NCI-H2196 treated with DMSO at 0.1 percent for 48 hours (cell line): ENCODE measurements at regions not wholly inside any gene's neighbourhood (a gene's known extent, or its start where the extent isn't known, plus 50 kb on each side); places are given as distances from the start of the nearest gene placed in this dataset.
"Not testable (repeated sequence)": the region's sequence is repeated elsewhere in the genome, so short reads cannot be mapped to it uniquely, and the experiment has no call there.

Experiments
- DNase-seq: peaks from one replicate; lab custom pipeline; 2025; ENCODE audit not compliant: unreplicated experiment; lab: John Stamatoyannopoulos, UW

- no peak for DNase-seq
These were observed 104.5 kb upstream of the ZEB2 start for GRCh38 chr2:144624451-144624850.

GRCh38 chr2:144622373-144622772 is 102.5 kb upstream of the ZEB2 start:
- DNase-seq, result not testable (repeated sequence)

GRCh38 chr2:144621266-144621665 is 101.3 kb upstream of the ZEB2 start:
- no peak for DNase-seq

GRCh38 chr2:144619760-144620159 is 99.8 kb upstream of the ZEB2 start:
- DNase-seq, result no peak

- not testable (repeated sequence) for DNase-seq
These were observed 97.3 kb upstream of the ZEB2 start for GRCh38 chr2:144617171-144617570.

DNA sequence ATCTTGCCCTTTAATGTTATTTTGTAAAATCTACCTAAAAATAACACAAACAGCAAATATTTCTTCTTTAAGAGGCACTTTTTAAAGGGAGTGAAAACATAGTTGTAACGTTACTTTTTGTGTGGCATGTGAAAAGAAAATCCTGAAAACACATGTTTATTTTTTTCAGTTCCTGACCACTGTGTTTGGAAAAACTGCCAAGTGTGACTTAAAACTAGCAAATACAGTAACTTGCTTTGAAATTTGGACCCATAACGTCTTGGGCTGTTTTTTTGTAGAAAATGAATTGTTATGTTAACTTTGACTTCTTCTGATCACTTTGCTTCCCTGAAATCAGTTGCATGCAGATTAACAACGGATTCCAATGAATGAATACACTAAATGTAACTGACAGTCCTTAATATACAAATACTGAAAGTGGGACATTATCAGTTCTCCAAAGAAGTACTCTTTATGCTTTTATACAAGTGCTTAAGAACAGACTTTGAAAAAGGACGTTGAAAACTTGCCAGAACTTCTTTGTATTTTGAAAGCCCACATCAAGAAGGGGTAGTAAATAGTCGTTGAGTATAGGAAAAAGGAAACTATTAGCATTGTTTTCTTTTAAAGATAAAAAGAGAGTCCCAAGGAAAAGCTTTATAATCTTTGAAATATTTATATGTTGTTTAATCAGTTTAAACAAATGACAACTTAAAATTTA is 96.1 kb upstream of the ZEB2 start:
- no peak for DNase-seq

DNA sequence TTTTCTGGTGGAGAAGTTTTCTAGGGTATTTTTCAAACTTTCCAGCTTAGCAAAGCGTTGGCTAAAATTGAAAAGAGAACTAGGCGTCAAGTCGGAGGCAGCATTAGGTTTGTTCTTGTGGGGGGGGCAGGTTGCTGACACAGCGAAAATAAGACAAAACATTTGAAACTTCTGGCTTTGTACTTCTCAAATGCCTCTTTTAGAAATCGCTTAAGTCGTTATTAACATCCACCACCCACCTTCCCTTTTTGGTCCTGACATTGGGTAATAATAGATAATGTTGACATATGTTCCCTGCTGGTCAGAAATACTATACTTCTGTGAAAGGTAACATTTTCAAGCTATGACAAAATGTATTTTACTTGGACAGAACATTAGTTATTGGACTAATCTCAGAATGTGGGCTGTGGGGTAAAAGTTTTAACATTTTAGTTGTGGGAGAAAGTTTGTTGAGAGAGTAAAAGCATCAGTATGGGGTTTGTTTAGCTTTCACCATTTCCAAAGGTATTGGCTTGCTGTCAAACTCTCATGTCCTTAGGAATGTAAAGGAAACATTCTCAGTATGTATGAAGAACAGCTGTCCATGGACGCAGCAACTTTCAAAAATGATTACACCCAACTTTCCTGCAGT is 88.1 kb upstream of the ZEB2 start:
- no peak for DNase-seq

DNA sequence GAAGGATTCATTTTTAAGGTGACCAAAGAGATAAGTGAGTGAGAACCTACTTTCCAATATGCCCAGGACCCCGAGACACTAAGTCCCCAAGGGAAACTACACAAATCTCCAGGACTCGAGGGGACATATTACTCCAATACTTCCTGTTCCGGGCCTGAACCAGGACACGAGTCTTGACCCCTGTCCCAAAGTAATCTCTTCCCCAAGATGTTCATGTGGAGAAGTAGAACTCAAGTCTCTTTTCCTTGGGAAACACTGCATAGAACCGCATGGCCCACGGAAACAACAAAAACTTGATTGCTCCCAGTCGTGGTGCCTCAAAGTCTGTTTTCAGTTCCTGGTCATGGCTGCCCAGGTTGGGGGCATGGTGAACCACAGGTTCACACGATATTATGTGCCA is 87.2 kb upstream of the ZEB2 start:
- no peak for DNase-seq

GRCh38 chr2:144606466-144607095 is 86.7 kb upstream of the ZEB2 start:
- DNase-seq, result no peak

GRCh38 chr2:144605231-144605840 is 85.4 kb upstream of the ZEB2 start:
- DNase-seq, result no peak

- DNase-seq, result no peak
These were observed 83.4 kb upstream of the ZEB2 start for GRCh38 chr2:144603334-144603733.

DNA sequence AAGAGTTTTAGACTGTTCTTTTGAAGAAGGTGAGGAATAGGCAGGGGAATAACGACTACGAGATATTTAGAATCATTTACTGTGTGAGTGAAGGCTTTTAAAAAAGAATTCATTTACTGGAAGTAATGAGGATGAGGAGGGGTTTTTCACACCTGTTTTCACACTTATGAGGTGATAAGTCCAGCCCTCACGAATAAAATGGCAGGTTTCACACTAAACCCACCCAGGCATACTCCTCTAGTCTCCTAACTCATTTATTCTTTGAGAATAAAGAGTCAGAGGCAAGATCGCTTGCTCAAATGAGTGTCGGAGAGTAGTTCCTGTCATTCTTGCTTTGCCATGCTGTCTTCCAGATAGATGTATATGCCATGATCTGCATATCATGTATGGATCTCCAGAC is 79.0 kb upstream of the ZEB2 start:
- no peak for DNase-seq

- DNase-seq, result no peak
These were observed 78.1 kb upstream of the ZEB2 start for GRCh38 chr2:144597894-144598593.

DNA sequence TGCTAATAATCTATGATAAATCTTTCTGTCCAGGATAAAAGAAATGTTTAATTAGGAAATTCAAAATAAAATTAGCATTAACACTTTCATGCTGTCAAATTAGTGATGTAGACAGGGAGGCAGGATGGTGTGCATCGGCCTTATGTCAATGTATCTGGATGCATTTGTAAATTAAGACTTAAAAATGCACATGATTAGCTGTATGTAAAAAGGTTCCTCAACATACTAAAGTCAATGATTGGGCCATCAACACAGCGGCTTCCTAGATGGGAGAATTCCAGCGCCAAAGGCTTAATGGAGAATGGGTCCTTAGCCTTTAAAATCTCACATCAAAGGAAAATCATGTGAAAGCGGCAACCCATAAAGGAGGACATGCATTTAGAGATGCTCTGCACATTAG is 77.5 kb upstream of the ZEB2 start:
- DNase-seq, result no peak

DNA sequence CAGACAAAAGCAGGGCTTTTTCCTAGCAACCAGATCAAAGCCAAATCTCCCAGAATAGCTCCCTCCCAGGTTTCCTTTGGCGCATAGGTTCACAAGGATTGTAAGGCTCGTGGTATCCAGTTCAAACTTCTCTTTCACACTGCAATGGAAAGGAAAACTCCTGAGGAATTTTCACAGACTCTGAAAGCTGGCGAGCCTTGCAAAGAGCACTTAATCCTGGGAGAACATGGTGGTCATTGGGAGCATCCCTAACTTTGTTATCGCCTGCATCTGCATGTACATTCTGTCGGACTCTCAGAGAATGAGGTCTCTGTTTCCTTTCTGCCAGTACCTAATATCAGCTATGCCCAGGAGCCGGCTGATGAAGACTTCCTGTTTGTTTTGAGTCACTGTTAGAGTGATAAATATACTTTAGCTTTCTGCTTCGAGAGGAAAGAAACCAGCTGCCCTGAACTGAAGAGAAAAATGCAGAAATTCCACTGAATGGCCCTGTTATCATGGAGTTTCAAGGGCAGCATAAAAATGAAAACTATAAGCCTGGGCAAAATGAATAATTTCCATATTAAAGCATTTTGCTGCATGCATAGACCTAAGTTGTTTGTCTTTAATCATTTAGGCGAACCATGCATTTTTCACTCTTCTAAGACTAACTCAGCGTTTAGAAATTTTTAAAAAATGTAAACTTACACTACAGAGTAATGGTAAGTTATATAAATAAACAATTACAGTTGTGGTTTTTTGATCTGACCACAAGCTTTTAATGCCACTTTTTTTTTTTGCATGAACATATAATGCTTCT is 76.4 kb upstream of the ZEB2 start:
- no peak for DNase-seq

- no peak for DNase-seq
These were observed 75.8 kb upstream of the ZEB2 start for GRCh38 chr2:144595686-144596072.

- no peak for DNase-seq
These were observed 75.4 kb upstream of the ZEB2 start for GRCh38 chr2:144595279-144595678.

GRCh38 chr2:144593803-144594202 is 73.9 kb upstream of the ZEB2 start:
- DNase-seq, result no peak

DNA sequence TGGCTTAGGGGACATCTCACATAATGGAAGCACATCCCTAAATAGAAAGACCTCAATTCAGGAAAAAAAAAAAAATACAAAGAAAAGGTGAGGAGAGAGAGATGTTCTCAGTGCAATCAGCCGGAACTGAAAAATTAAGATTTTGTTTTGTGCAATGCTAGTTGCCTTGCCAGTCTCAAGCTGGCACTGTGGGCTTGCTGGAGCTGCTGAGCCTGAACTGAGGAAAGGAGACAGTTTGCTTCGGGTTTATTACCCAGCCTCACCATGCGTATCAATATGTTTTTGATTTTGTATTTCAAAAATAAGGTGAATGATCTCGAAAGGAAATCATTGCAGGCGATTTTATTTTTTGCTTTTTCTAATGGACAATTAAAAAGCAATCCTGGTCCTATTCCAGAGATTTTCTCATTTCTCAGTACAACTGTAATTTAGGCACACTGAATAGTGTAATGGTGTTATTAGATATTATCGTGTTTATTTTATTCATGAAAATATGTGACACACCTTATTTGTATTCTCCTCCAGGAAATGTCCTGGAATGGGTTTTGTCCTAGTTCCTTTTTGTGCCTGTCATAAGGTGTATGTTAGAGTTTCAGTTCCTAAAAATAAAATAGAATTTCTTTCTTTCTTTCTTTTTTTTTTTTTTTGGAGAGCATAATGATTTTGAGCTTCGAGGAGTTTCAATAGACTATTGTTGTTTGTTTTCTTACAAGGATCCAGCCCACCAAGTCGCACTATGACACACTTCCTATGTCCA is 72.8 kb upstream of the ZEB2 start:
- no peak for DNase-seq

DNA sequence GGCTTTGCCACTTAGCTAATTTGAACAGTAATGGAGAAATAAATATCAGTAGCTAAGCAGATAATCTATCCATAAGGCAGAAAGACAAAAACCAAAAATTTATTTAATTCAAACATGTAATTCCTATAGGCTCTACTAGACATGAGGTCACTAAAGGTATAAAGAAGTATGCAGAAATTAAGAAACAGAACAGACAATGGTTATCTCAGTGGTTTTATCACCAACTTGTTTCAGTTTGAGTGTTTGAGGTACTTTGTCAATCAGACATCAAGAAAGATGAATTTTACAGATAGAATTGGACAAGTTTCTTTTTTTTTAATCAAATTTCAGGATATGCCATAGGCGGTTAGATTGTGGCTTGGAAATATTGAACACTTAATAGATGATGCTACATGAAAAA is 67.4 kb upstream of the ZEB2 start:
- DNase-seq, result no peak
